Naive thymus-derived CD8-positive, alpha-beta T cell (primary cell): ENCODE measurements at regions not wholly inside any gene's neighbourhood (a gene's known extent, or its start where the extent isn't known, plus 50 kb on each side); places are given as distances from the start of the nearest gene placed in this dataset.

ENCODE experiments used
- ATAC-seq, 2 donors: fragments of 150-1000 bp; cut with Tn5 transposase in 1 of 2; sonication (Bioruptor Pico), chemical (Tn5 transposase) in 1 of 2; 1 replicate in 1 of 2; 2 replicates in 1 of 2; pipeline ENCODE4 v1.10.0; 2021; ENCODE audit warnings: mild to moderate bottlenecking in 2 of 2, moderate library complexity in 2 of 2
- POLR2A ChIA-PET: fragments of 350-600 bp; sonication (Branson Sonifier 250); formaldehyde crosslinking; loops from one replicate; lab custom pipeline; 2021; ENCODE audit warnings: antibody characterized with exemption; lab: Charles Lee
- DNase-seq, 10 donors: peaks; one replicate each; pipeline versions ENCODE4 v3.0.0 to v3.0.0-alpha.2; 2020 to 2022
- H3K27ac Mint-ChIP-seq, 10 donors: one replicate each; pipeline ENCODE4 v1.8.0; 2020 to 2022; ENCODE audit warnings: mild to moderate bottlenecking in 10 of 10, mixed read lengths in 10 of 10, moderate library complexity in 4 of 10, inconsistent platforms in 1 of 10
- H3K27me3 Mint-ChIP-seq, 5 donors: one replicate each; pipeline ENCODE4 v1.8.0; 2021 to 2022; ENCODE audit warnings: mixed read lengths in 5 of 5
- H3K36me3 Mint-ChIP-seq, 3 donors: one replicate each; pipeline ENCODE4 v1.8.0; 2020 to 2022; ENCODE audit warnings: mixed read lengths in 3 of 3, mild to moderate bottlenecking in 2 of 3, inconsistent platforms in 1 of 3
- H3K4me1 Mint-ChIP-seq, 4 donors: one replicate each; pipeline ENCODE4 v1.8.0; 2021 to 2022; ENCODE audit warnings: mixed read lengths in 4 of 4
- H3K4me3 Mint-ChIP-seq, 10 donors: one replicate each; pipeline ENCODE4 v1.8.0; 2020 to 2022; ENCODE audit warnings: mild to moderate bottlenecking in 10 of 10, mixed read lengths in 10 of 10, moderate library complexity in 6 of 10, inconsistent platforms in 1 of 10
- H3K9me3 Mint-ChIP-seq, 9 donors: one replicate each; pipeline ENCODE4 v1.8.0; 2020 to 2022; ENCODE audit warnings: mixed read lengths in 9 of 9, mild to moderate bottlenecking in 3 of 9, inconsistent platforms in 1 of 9, moderate library complexity in 1 of 9

DNA sequence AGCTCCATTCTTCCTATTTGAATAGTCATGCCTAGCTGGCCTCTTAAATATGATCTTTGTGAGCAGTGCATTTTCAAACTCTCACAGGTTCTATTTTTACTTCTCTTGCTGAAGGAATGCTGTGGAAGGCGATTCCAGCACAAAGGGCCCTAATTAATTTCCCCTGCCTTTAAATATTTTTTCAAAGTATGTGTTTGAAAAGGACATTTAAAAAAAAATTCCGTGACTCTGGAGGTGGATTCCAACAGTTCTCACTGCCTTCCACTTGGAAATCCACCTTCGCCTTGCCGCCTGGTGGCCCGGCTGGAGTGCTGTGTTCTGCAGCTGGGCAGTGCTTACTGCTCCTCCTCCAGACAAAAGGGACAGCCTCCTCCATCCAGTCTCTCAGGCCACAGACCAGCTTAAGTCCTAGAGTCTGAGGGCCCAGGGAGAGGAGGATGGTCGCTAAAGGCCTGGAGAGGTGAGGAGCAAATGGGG, 61.5 kb upstream of the CORO2B start:
- ATAC-seq (no peak), DNase-seq (no peak)
- H3K27me3 Mint-ChIP-seq, result peaks cover 3 to 10% (median 9%) of the 10 kb centered on the region in 5 donors
- H3K36me3 Mint-ChIP-seq, result no peaks in the 10 kb centered on the region
- H3K4me3 Mint-ChIP-seq, result no peak overlapping the region
- no peaks in the 10 kb centered on the region for H3K4me1 Mint-ChIP-seq
- peaks cover 0 to 19% (median 4%) of the 10 kb centered on the region in 9 donors for H3K9me3 Mint-ChIP-seq
- POLR2A ChIA-PET, result no interaction called here
- H3K27ac Mint-ChIP-seq, result no peak overlapping the region

DNA sequence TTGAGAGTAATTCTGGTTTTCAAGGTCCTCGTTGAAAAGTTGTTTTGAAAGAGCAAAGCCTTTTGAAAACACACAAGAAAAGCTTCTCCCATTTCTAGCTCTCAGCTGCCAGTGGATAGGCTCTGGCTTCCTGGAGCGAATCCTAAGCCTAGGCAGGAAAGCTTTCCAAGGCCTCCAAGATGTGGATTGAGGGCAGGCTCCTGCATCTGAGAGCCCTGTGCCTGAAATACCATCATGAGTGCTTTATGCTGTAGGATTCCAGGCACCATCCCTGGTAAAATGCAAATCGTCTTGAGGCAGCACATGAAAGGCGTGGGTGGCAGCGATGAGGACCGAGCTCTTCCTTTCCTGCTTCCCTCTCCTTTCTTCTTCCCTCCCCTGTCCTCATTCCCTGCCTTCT, 60.7 kb upstream of the CORO2B start:
- Mint-ChIP-seq H3K9me3 (peaks cover 0 to 15% (median 3%) of the 10 kb centered on the region in 9 donors), H3K4me3 (no peak overlapping the region), H3K27me3 (peaks cover 7 to 17% (median 10%) of the 10 kb centered on the region in 5 donors), H3K27ac (no peak overlapping the region), H3K36me3 (no peaks in the 10 kb centered on the region), H3K4me1 (no peaks in the 10 kb centered on the region)
- POLR2A ChIA-PET, result no interaction called here
- ATAC-seq (no peak), DNase-seq (no peak)

DNA sequence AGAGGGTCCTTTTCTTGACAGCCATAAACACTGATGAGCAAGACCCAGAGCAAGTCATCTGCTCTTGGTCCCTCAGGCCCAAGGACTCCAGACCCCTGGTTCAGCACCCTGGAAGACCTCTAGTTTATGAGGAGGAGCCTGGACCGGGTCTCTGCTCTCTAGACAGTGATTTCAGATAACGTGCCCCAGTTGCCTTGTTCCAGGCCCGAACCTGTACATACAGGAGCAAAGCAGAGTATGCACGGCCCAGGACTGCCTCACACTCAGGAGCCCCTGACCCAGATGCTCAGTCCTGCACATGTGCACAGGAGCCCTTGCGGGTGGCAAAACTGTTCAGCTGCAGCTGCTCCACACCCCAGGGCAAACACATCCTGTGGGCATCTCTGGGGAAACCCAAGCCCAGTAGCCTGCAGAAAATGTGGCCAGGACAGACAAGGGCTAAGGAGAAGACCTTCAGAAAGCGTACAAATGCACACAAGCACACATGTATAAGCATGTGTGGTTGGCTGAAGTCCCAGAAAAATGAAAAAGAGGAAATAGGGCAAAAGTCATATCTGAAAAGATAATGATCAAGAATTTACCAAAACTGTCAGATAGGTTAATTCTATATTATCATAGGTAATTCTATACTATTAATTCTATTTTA, 59.9 kb upstream of the CORO2B start:
- Mint-ChIP-seq H3K27me3 (peaks cover 7 to 24% (median 13%) of the 10 kb centered on the region in 5 donors), H3K27ac (peak overlapping the region in 1 of 10 donors; percentile 28), H3K36me3 (no peaks in the 10 kb centered on the region), H3K9me3 (peaks cover 0 to 6% (median 0%) of the 10 kb centered on the region in 9 donors), H3K4me1 (no peaks in the 10 kb centered on the region), H3K4me3 (no peak overlapping the region)
- ATAC-seq (no peak), DNase-seq (no peak)
- POLR2A ChIA-PET, result no interaction called here

DNA sequence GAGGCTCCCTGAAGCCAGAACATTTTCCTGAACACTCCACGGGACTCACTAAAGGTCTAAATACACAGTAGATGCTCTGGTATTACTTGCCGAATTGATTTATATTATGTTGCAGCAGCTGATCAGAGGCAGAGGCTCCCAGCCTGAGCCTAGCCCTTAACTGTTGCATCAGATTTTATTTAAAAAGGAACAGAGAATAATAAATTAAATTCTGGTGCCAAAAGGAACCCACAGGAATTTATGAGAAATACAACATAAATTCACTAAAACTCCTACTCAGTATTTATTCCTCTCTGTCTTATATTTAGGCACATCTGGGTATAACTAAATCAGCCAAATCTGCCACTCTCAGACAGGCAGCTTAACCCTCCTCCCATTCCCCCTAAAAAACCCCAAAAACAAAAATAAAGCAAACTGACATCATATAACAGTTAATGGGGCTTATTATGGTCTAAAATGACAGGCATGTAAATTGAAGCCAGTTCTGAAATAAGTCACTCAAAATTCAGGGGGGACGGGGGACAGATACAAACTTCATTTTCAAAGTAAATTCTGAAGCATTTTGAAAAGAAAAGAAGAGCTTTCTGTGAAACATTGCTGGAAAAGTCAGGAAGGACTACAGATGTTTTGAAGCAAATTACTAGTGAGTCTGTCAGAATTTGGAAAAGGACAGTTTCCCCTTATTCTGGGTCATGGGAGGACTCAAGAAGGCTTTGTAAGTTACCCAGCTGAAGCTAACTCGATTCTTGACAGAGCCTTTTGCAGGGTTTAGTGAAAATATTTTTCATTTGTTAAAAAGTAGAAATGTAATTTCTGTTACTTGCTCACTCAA, 53.8 kb upstream of the CORO2B start:
- POLR2A ChIA-PET, result no interaction called here
- no peak for ATAC-seq
- Mint-ChIP-seq H3K36me3 (no peaks in the 10 kb centered on the region), H3K4me1 (peaks cover 2 to 19% (median 12%) of the 10 kb centered on the region in 4 donors), H3K27me3 (peaks cover 7 to 24% (median 9%) of the 10 kb centered on the region in 5 donors), H3K4me3 (no peak overlapping the region), H3K9me3 (no peaks in the 10 kb centered on the region), H3K27ac (no peak overlapping the region)
- no peak for DNase-seq

DNA sequence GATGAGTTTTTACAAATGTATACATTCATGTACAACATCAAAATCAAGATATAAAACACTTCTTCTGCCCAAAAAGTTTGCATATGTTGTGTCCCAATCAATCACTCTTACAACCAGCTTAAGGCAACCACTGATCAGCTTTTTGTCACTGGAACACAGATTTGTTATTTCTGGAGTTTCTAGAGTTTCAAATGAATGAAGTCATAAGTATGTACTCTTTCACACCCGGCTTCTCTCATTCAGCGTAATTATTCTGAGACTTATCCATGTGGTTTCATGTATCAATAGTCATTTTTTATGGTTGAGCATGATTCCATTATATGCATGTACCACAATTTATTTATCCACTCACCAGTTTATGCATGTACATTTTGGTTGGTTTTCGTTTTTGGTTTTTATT, 53.0 kb upstream of the CORO2B start:
- POLR2A ChIA-PET, result no interaction called here
- H3K4me3 Mint-ChIP-seq, result no peak overlapping the region
- no peak for ATAC-seq
- no peak for DNase-seq
- H3K4me1 Mint-ChIP-seq, result peaks cover 2 to 19% (median 12%) of the 10 kb centered on the region in 4 donors
- no peak overlapping the region for H3K27ac Mint-ChIP-seq
- peaks cover 6 to 24% (median 11%) of the 10 kb centered on the region in 5 donors for H3K27me3 Mint-ChIP-seq
- H3K36me3 Mint-ChIP-seq, result peaks cover 0 to under 1% (median 0%) of the 10 kb centered on the region in 3 donors
- peaks cover 0 to 6% (median 2%) of the 10 kb centered on the region in 9 donors for H3K9me3 Mint-ChIP-seq

DNA sequence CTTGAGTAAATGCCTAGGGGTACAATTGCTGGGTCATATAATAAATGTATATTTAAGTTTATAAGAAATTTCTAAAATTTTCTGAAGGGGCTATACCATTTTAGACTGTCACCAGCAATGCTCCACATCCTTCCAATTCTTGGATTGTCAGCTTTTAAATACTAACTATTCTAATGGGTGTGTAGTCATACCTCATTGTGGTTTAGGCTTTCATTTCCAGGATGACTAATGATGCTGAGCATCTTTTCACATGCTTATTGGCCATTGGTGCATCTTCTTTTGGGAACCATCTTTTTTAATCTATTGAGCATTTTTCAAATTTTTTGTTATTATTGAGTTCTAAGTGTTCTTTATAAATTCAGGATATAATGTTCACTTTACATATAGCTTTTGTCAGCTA, 52.5 kb upstream of the CORO2B start:
- peaks cover 6 to 24% (median 10%) of the 10 kb centered on the region in 5 donors for H3K27me3 Mint-ChIP-seq
- POLR2A ChIA-PET, result no interaction called here
- H3K27ac Mint-ChIP-seq, result no peak overlapping the region
- H3K9me3 Mint-ChIP-seq, result peaks cover 0 to 10% (median 5%) of the 10 kb centered on the region in 9 donors
- H3K4me1 Mint-ChIP-seq, result peaks cover 2 to 19% (median 12%) of the 10 kb centered on the region in 4 donors
- no peak overlapping the region for H3K4me3 Mint-ChIP-seq
- ATAC-seq, result no peak
- H3K36me3 Mint-ChIP-seq, result peaks cover 0 to 5% (median under 1%) of the 10 kb centered on the region in 3 donors
- no peak for DNase-seq

DNA sequence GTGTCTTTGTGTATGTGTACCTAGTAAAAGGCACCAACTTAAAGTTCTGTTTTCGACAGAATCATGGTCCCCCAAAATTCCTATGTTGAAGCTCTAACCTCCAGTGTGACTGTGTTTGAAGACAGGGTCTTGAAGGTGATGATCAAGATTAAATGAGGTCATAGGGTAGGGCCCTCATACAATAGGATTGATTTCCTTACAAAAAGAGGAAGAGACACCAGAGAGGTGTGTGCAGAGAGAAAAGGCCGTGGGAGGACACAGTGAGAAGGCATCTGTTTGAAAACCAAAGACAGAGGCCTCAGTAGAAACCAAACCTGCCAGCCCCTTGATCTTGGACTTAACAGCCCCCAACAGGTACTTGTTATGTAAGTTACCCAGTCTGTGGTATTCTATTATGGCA, 52.0 kb upstream of the CORO2B start:
- H3K27me3 Mint-ChIP-seq, result peaks cover 5 to 19% (median 10%) of the 10 kb centered on the region in 5 donors
- POLR2A ChIA-PET, result no interaction called here
- H3K36me3 Mint-ChIP-seq, result peaks cover 0 to 6% (median 2%) of the 10 kb centered on the region in 3 donors
- no peak for DNase-seq
- peaks cover 2 to 19% (median 12%) of the 10 kb centered on the region in 4 donors for H3K4me1 Mint-ChIP-seq
- ATAC-seq, result no peak
- H3K4me3 Mint-ChIP-seq, result no peak overlapping the region
- no peak overlapping the region for H3K27ac Mint-ChIP-seq
- H3K9me3 Mint-ChIP-seq, result peaks cover 0 to 16% (median 7%) of the 10 kb centered on the region in 9 donors

DNA sequence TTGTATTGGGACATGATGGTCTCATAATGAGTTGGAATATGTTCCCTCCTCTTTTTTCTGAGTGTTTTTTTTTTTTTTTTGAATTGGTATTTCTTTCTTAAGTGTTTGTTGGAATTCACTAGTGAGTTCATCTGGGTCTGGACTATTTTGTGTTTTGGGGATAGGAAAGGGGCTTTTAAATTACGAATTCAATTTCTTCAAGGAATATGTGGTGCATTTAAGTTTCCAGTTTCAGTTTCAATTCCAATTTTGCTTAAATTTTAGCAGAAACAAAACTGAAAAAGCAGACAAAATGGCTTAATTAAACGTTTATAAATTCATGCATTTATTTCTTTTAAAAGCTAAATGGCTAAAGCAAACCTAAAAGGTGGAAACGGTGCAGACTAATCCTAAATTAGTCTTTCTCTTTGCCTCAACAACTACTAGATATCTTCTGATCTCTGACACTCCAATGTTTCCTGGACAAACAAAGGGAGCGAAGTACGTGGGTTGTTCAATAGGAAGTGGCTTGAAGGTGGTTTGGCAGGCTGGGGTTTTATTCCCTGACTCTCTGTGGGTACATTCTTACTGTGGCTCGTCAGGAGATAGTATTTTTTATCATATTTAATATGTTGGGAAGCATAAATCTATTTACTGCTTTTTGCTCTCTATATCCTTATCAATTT, 50.0 kb upstream of the CORO2B start:
- no peak for ATAC-seq
- H3K27ac Mint-ChIP-seq, result peak overlapping the region in 2 of 10 donors; percentile 15 to 73
- H3K4me3 Mint-ChIP-seq, result peak overlapping the region in 2 of 10 donors; percentile 21 to 33

More for the DNA sequence above, 50.0 kb upstream of the CORO2B start:
- H3K4me1 Mint-ChIP-seq, result peaks cover 2 to 19% (median 12%) of the 10 kb centered on the region in 4 donors
- peaks cover 2 to 11% (median 8%) of the 10 kb centered on the region in 5 donors for H3K27me3 Mint-ChIP-seq
- peaks cover 2 to 18% (median 17%) of the 10 kb centered on the region in 3 donors for H3K36me3 Mint-ChIP-seq
- POLR2A ChIA-PET, result no interaction called here
- peaks cover 9 to 35% (median 25%) of the 10 kb centered on the region in 9 donors for H3K9me3 Mint-ChIP-seq
- no peak for DNase-seq
